MM.1S (cell line): ENCODE measurements at regions not wholly inside any gene's neighbourhood (a gene's known extent, or its start where the extent isn't known, plus 50 kb on each side); places are given as distances from the start of the nearest gene placed in this dataset.

Source experiments
- DNase-seq: peaks from one replicate; pipeline ENCODE4 v3.0.0-alpha.2; 2015
- H2AFZ ChIP-seq: fragments of 300-600 bp; sonication (generic); 2 replicates; pipeline ENCODE4 v1.6.0; 2016; ENCODE audit warnings: antibody characterized with exemption, low read length
- H3F3A ChIP-seq: fragments of 300-600 bp; sonication (generic); 2 replicates; pipeline ENCODE4 v1.6.1; 2016; ENCODE audit warnings: mild to moderate bottlenecking, antibody characterized with exemption, low read length, moderate library complexity, mixed read lengths; ENCODE audit not compliant: insufficient read depth
- H3K27ac ChIP-seq: fragments of 300-600 bp; sonication (generic); 2 replicates; pipeline ENCODE4 v1.5.1; 2016; ENCODE audit warnings: mild to moderate bottlenecking, low read length
- H3K27me3 ChIP-seq: fragments of 300-600 bp; sonication (generic); replicated peaks from 2 replicates; pipeline ENCODE4 v1.6.0; 2016; ENCODE audit warnings: low read length; ENCODE audit not compliant: insufficient read depth
- H3K36me3 ChIP-seq: fragments of 300-600 bp; sonication (generic); replicated peaks from 2 replicates; pipeline ENCODE4 v1.6.1; 2016; ENCODE audit warnings: mild to moderate bottlenecking, low read length, mixed read lengths; ENCODE audit not compliant: insufficient read depth
- H3K4me1 ChIP-seq: fragments of 300-600 bp; sonication (generic); 2 replicates; pipeline ENCODE4 v1.6.1; 2016; ENCODE audit warnings: low read length, mixed read lengths
- H3K4me2 ChIP-seq: fragments of 300-600 bp; sonication (generic); 2 replicates; pipeline ENCODE4 v1.6.0; 2016; ENCODE audit warnings: low read depth, low read length
- H3K4me3 ChIP-seq: fragments of 300-600 bp; sonication (generic); 2 replicates; pipeline ENCODE4 v1.5.1; 2016; ENCODE audit warnings: low read length, mixed read lengths
- H3K79me2 ChIP-seq: fragments of 300-600 bp; sonication (generic); 2 replicates; pipeline ENCODE4 v1.6.1; 2016; ENCODE audit warnings: mixed run types, low read length, mixed read lengths
- H3K9ac ChIP-seq: fragments of 300-600 bp; sonication (generic); 2 replicates; pipeline ENCODE4 v1.6.1; 2016; ENCODE audit warnings: low read length, mixed read lengths
- H3K9me2 ChIP-seq: fragments of 300-600 bp; sonication (generic); replicated peaks from 2 replicates; pipeline ENCODE4 v1.6.1; 2016; ENCODE audit warnings: mild to moderate bottlenecking, low read length, mixed read lengths; ENCODE audit not compliant: insufficient read depth
- H3K9me3 ChIP-seq: fragments of 300-600 bp; sonication (generic); replicated peaks from 2 replicates; pipeline ENCODE4 v1.6.1; 2016; ENCODE audit warnings: mild to moderate bottlenecking, low read length, mixed read lengths; ENCODE audit not compliant: insufficient read depth
- H4K20me1 ChIP-seq: fragments of 300-600 bp; sonication (generic); 2 replicates; pipeline ENCODE4 v1.6.1; 2016; ENCODE audit warnings: mild to moderate bottlenecking, low read length, moderate library complexity, mixed read lengths; ENCODE audit not compliant: insufficient read depth
- EZH2 ChIP-seq: fragments of 300-600 bp; sonication (generic); optimal IDR thresholded peaks from 2 replicates; pipeline ENCODE3; 2017; ENCODE audit warnings: low read depth, mild to moderate bottlenecking, antibody characterized with exemption, low read length, mixed read lengths
- EZH2phosphoT487 ChIP-seq: fragments of 300-600 bp; sonication (generic); IDR thresholded peaks from 2 replicates; pipeline ENCODE4 v1.6.1; 2018; ENCODE audit warnings: antibody characterized with exemption, low read length
- TF ChIP-seq, protein P1 (sequence below): fragments of 300-600 bp; sonication (generic); IDR thresholded peaks from 2 replicates; pipeline ENCODE4 v1.5.1; 2016; ENCODE audit warnings: antibody characterized with exemption, low read length, mixed read lengths

- TF ChIP-seq, protein P1, sequence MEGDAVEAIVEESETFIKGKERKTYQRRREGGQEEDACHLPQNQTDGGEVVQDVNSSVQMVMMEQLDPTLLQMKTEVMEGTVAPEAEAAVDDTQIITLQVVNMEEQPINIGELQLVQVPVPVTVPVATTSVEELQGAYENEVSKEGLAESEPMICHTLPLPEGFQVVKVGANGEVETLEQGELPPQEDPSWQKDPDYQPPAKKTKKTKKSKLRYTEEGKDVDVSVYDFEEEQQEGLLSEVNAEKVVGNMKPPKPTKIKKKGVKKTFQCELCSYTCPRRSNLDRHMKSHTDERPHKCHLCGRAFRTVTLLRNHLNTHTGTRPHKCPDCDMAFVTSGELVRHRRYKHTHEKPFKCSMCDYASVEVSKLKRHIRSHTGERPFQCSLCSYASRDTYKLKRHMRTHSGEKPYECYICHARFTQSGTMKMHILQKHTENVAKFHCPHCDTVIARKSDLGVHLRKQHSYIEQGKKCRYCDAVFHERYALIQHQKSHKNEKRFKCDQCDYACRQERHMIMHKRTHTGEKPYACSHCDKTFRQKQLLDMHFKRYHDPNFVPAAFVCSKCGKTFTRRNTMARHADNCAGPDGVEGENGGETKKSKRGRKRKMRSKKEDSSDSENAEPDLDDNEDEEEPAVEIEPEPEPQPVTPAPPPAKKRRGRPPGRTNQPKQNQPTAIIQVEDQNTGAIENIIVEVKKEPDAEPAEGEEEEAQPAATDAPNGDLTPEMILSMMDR = no peak; the same call in 1 of the 2 replicates
- TF ChIP-seq EZH2 (no peak), EZH2phosphoT487 (no peak)
- no peak for DNase-seq
- H4K20me1 ChIP-seq = no peaks in the 10 kb centered on the region
- no peaks in the 10 kb centered on the region for H3K9me2 ChIP-seq
- no peak overlapping the region for H3K4me2 ChIP-seq
- H3K4me3 ChIP-seq = no peak overlapping the region
- H3K9ac ChIP-seq = no peak overlapping the region
- H3F3A ChIP-seq = no peaks in the 10 kb centered on the region
- H3K36me3 ChIP-seq = no peaks in the 10 kb centered on the region
- H3K27ac ChIP-seq = no peak overlapping the region
- H3K79me2 ChIP-seq = no peaks in the 10 kb centered on the region
- H3K27me3 ChIP-seq = no peaks in the 10 kb centered on the region
- H3K9me3 ChIP-seq = no peaks in the 10 kb centered on the region
- no peak overlapping the region for H2AFZ ChIP-seq
- no peaks in the 10 kb centered on the region for H3K4me1 ChIP-seq
These were observed 448.7 kb downstream of the MID1IP1 start for GRCh38 chrX:39249999-39250398.

DNA sequence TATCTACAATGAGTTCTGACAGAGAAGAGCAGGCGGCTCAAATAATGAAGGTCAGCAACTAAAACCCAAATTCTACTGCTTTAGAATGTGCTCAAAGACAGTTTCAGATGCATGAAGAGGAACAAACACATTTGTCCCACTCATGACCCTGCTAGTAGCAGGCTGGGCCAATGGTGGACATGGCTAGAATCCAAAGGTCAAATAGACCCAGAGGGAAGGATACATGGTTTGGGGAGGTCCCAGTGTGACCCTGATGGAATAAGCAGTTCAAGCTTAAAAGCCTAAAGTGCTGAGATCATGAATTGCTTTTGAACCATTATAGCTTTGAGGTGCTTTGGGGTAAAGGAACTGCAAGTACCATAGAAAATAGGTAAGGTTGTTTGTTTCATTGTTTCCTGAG, 450.7 kb downstream of the MID1IP1 start:
- TF ChIP-seq, protein P1 = no peak
- TF ChIP-seq EZH2 = no peak
- no peak for TF ChIP-seq EZH2phosphoT487
- Histone ChIP-seq H3K79me2 (no peaks in the 10 kb centered on the region), H3K9me3 (no peaks in the 10 kb centered on the region), H3K4me1 (no peaks in the 10 kb centered on the region), H3K4me3 (no peak overlapping the region), H3K27me3 (no peaks in the 10 kb centered on the region), H2AFZ (no peak overlapping the region), H3K4me2 (no peak overlapping the region), H3K27ac (no peak overlapping the region), H3K36me3 (no peaks in the 10 kb centered on the region), H3K9ac (no peak overlapping the region), H3K9me2 (no peaks in the 10 kb centered on the region), H4K20me1 (no peaks in the 10 kb centered on the region), H3F3A (no peaks in the 10 kb centered on the region)
- no peak for DNase-seq

GRCh38 chrX:39253551-39253950, 452.3 kb downstream of the MID1IP1 start:
- H3K9ac ChIP-seq = no peak overlapping the region
- no peaks in the 10 kb centered on the region for H3K4me1 ChIP-seq
- no peak overlapping the region for H3K4me3 ChIP-seq
- no peak overlapping the region for H3K27ac ChIP-seq
- H3K9me2 ChIP-seq = no peaks in the 10 kb centered on the region
- no peaks in the 10 kb centered on the region for H3K27me3 ChIP-seq
- no peak overlapping the region for H2AFZ ChIP-seq
- no peak for TF ChIP-seq EZH2phosphoT487
- TF ChIP-seq EZH2 = no peak
- TF ChIP-seq, protein P1 = no peak
- H3F3A ChIP-seq = no peaks in the 10 kb centered on the region
- no peaks in the 10 kb centered on the region for H3K36me3 ChIP-seq
- H3K9me3 ChIP-seq = no peaks in the 10 kb centered on the region
- no peaks in the 10 kb centered on the region for H4K20me1 ChIP-seq
- H3K4me2 ChIP-seq = no peak overlapping the region
- H3K79me2 ChIP-seq = no peaks in the 10 kb centered on the region
- no peak for DNase-seq
